K562 (cell line): ENCODE measurements at regions not wholly inside any gene's neighbourhood (a gene's known extent, or its start where the extent isn't known, plus 50 kb on each side); places are given as distances from the start of the nearest gene placed in this dataset.

Source experiments
- ATAC-seq: fragments of 200-7000 bp; cut with Tn5 transposase; 3 replicates; pipeline ENCODE4 v1.9.1; 2020; ENCODE audit warnings: moderate library complexity
- BruUV-seq: library from RNA; stranded (reverse); fragments of 400-500 nt; replicated peaks from 2 replicates; lab custom pipeline; 2021; lab: Mats Ljungman, UMichigan
- CTCF ChIA-PET: fragments of 300-600 bp; formaldehyde crosslinking; extraction: SDS; loops from one replicate; lab custom pipeline; 2021; ENCODE audit warnings: low intra/inter-chr PET ratio; lab: Yijun Ruan, JAX
- POLR2A ChIA-PET: fragments of 300-600, 350-650 bp; sonication (Branson Sonifier 250); formaldehyde crosslinking; extraction: SDS; loops from one replicate; lab custom pipeline; 2021; ENCODE audit warnings: antibody characterized with exemption, inconsistent platforms; lab: Yijun Ruan, JAX
- DNase-seq, 4 experiments: peaks; one replicate each; pipeline versions ENCODE4 v3.0.0 to v3.0.0-alpha.2; 2011 to 2018; ENCODE audit warnings: low spot score in 3 of 4, mixed read lengths in 3 of 4; ENCODE audit errors: extremely low read depth in 1 of 4
- FAIRE-seq: peaks from 2 replicates; lab custom pipeline; 2011; peaks lifted over from hg19 to GRCh38; lab: Jason Lieb, UNC
- H2AFZ ChIP-seq: 2 replicates; pipeline ENCODE4 v1.6.0; 2011; ENCODE audit warnings: low read depth, low read length, control low read depth, inconsistent platforms
- H3K27ac ChIP-seq: fragments of 200-600 bp; 3 replicates; pipeline ENCODE4 v1.8.0; 2011; ENCODE audit warnings: low read depth, mild to moderate bottlenecking, control low read depth, inconsistent platforms, low read length, moderate library complexity, mixed read lengths; ENCODE audit errors: extremely low read depth
- H3K27me3 ChIP-seq, 2 experiments: fragments of 300-600 bp in 1 of 2; 2 replicates in 1 of 2; 3 replicates in 1 of 2; pipeline versions ENCODE4 v1.6.0 to v1.8.0; 2011; ENCODE audit warnings: inconsistent platforms in 2 of 2, low read length in 2 of 2, mild to moderate bottlenecking in 1 of 2, mixed read lengths in 1 of 2, moderate library complexity in 1 of 2; ENCODE audit not compliant: control insufficient read depth in 2 of 2, insufficient read depth in 2 of 2
- H3K36me3 ChIP-seq: fragments of 300-600 bp; 3 replicates; pipeline ENCODE4 v1.8.0; 2011; ENCODE audit warnings: mild to moderate bottlenecking, low read length, inconsistent platforms; ENCODE audit not compliant: control insufficient read depth, insufficient read depth
- H3K4me1 ChIP-seq, 2 experiments: fragments of 200-600 bp in 1 of 2; replicated peaks in 1 of 2; 2 replicates in 1 of 2; 3 replicates in 1 of 2; pipeline versions ENCODE4 v1.5.1 to v1.8.0; 2011; ENCODE audit warnings: inconsistent platforms in 2 of 2, low read length in 2 of 2, mild to moderate bottlenecking in 1 of 2, mixed read lengths in 1 of 2, moderate library complexity in 1 of 2; ENCODE audit not compliant: control insufficient read depth in 2 of 2, insufficient read depth in 2 of 2
- H3K4me2 ChIP-seq: 2 replicates; pipeline ENCODE4 v1.6.1; 2011; ENCODE audit warnings: low read length, control low read depth, inconsistent platforms, mixed read lengths; ENCODE audit not compliant: insufficient read depth
- H3K4me3 ChIP-seq: fragments of 200-600 bp; sonication (generic), shearing (Covaris generic); 2 replicates; pipeline ENCODE4 v1.5.1; 2016; ENCODE audit warnings: control low read depth, inconsistent platforms
- H3K79me2 ChIP-seq: fragments of 200-600 bp; 3 replicates; pipeline ENCODE4 v1.8.0; 2011; ENCODE audit warnings: low read length, inconsistent platforms; ENCODE audit not compliant: control insufficient read depth, insufficient read depth
- H3K9ac ChIP-seq, 2 experiments: 2 replicates each; pipeline versions ENCODE4 v1.6.0 to v1.6.1; 2011; ENCODE audit warnings: low read depth in 2 of 2, low read length in 2 of 2, control low read depth in 1 of 2, inconsistent platforms in 1 of 2, mild to moderate bottlenecking in 1 of 2, mixed read lengths in 1 of 2; ENCODE audit not compliant: insufficient read depth in 1 of 2
- H3K9me1 ChIP-seq: one replicate; pipeline ENCODE4 v1.6.0; 2011; ENCODE audit warnings: inconsistent platforms, mild to moderate bottlenecking, low read length, moderate library complexity; ENCODE audit not compliant: control insufficient read depth, insufficient read depth
- H3K9me3 ChIP-seq: replicated peaks from 2 replicates; pipeline ENCODE4 v1.5.1; 2011; ENCODE audit warnings: low read depth, low read length, inconsistent platforms; ENCODE audit not compliant: control insufficient read depth, insufficient read depth
- H4K20me1 ChIP-seq: replicated peaks from 2 replicates; pipeline ENCODE4 v1.6.1; 2011; ENCODE audit warnings: low read length, inconsistent platforms, mixed read lengths; ENCODE audit not compliant: control insufficient read depth, insufficient read depth
- CHCHD3 ChIP-seq: fragments of 250-450 bp; sonication (Bioruptor Pico); IDR thresholded peaks from 2 replicates; pipeline ENCODE4 v2.1.2; 2022; ENCODE audit warnings: mild to moderate bottlenecking
- FIP1L1 ChIP-seq: fragments of 200-400 bp; formaldehyde crosslinking; IDR thresholded peaks from 2 replicates; pipeline ENCODE4 v1.6.1; 2018; ENCODE audit warnings: mild to moderate bottlenecking, low read depth, low read length; ENCODE audit not compliant: poor library complexity, severe bottlenecking
- HNRNPL ChIP-seq: fragments of 200-400 bp; formaldehyde crosslinking; IDR thresholded peaks from 2 replicates; pipeline ENCODE4 v1.6.1; 2017; ENCODE audit warnings: low read depth, mild to moderate bottlenecking, low read length
- HSF4 ChIP-seq: fragments of 250-450 bp; sonication (Bioruptor Pico); IDR thresholded peaks from 2 replicates; pipeline ENCODE4 v2.1.2; 2022; ENCODE audit warnings: mild to moderate bottlenecking, moderate library complexity, borderline replicate concordance
- NEUROD1 ChIP-seq: fragments of 150-350 bp; IDR thresholded peaks from 2 replicates; pipeline ENCODE4 v1.6.1; 2014; ENCODE audit warnings: borderline replicate concordance, low read length, low read depth; ENCODE audit not compliant: partially characterized antibody
- SRSF9 ChIP-seq: fragments of 200-400 bp; formaldehyde crosslinking; IDR thresholded peaks from 2 replicates; pipeline ENCODE4 v1.6.1; 2017; ENCODE audit warnings: low read depth, low read length, borderline replicate concordance
- WGBS: fragments of 100-300 bp; shearing (Covaris generic); methylation state at CpG from one replicate; pipeline ENCODE4 v1.1.6; 2016; ENCODE audit warnings: low coverage, mixed read lengths; ENCODE audit not compliant: insufficient coverage; ENCODE audit errors: missing lambda C conversion rate; 5-methylcytosine and 5-hydroxymethylcytosine counted together
- in situ Hi-C: fragments of 300-500 bp; cut with MboI; formaldehyde crosslinking; loops from 4 replicates; pipeline ENCODE4 v1.15.0; 2018; ENCODE audit warnings: inconsistent platforms, mixed read lengths
- intact Hi-C: fragments of 100-400 bp; cut with micrococcal nuclease; formaldehyde crosslinking; loops from 2 replicates; pipeline ENCODE4 v1.14.2; 2022
- TF ChIP-seq, protein P1 (sequence below): fragments of 250-450 bp; sonication (Bioruptor Pico); IDR thresholded peaks from 2 replicates; pipeline ENCODE4 v1.4.0; 2020
- TF ChIP-seq, protein P2 (sequence below): fragments of 450-650 bp; IDR thresholded peaks from 2 replicates; pipeline ENCODE4 v1.6.1; 2017; ENCODE audit warnings: mild to moderate bottlenecking, moderate library complexity

DNA sequence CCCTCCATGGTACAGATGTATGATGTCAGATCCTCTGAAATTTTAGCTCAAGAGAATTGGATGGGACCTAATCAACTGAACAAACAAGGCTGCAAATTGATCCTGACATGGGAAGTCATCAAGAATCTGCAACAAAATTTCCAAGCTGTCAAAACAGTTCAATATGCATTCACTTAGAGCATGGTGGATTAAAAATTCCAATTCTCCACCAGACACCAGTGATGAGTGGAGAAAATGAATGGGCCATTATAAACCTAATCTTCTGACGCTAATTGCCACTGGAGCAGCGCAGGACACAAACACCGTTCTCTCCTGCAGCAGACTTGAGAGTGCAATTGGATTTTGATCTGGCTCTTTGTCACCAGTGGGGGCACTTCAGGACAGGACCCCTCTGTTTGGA lies 94.2 kb downstream of the MINAR1 start (continued):
- TF ChIP-seq, protein P1, sequence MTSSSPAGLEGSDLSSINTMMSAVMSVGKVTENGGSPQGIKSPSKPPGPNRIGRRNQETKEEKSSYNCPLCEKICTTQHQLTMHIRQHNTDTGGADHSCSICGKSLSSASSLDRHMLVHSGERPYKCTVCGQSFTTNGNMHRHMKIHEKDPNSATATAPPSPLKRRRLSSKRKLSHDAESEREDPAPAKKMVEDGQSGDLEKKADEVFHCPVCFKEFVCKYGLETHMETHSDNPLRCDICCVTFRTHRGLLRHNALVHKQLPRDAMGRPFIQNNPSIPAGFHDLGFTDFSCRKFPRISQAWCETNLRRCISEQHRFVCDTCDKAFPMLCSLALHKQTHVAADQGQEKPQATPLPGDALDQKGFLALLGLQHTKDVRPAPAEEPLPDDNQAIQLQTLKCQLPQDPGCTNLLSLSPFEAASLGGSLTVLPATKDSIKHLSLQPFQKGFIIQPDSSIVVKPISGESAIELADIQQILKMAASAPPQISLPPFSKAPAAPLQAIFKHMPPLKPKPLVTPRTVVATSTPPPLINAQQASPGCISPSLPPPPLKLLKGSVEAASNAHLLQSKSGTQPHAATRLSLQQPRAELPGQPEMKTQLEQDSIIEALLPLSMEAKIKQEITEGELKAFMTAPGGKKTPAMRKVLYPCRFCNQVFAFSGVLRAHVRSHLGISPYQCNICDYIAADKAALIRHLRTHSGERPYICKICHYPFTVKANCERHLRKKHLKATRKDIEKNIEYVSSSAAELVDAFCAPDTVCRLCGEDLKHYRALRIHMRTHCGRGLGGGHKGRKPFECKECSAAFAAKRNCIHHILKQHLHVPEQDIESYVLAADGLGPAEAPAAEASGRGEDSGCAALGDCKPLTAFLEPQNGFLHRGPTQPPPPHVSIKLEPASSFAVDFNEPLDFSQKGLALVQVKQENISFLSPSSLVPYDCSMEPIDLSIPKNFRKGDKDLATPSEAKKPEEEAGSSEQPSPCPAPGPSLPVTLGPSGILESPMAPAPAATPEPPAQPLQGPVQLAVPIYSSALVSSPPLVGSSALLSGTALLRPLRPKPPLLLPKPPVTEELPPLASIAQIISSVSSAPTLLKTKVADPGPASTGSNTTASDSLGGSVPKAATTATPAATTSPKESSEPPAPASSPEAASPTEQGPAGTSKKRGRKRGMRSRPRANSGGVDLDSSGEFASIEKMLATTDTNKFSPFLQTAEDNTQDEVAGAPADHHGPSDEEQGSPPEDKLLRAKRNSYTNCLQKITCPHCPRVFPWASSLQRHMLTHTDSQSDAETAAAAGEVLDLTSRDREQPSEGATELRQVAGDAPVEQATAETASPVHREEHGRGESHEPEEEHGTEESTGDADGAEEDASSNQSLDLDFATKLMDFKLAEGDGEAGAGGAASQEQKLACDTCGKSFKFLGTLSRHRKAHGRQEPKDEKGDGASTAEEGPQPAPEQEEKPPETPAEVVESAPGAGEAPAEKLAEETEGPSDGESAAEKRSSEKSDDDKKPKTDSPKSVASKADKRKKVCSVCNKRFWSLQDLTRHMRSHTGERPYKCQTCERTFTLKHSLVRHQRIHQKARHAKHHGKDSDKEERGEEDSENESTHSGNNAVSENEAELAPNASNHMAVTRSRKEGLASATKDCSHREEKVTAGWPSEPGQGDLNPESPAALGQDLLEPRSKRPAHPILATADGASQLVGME = no peak
- no peak for TF ChIP-seq SRSF9
- TF ChIP-seq CHCHD3 (CRISPR knock-in tag) = no peak

DNA sequence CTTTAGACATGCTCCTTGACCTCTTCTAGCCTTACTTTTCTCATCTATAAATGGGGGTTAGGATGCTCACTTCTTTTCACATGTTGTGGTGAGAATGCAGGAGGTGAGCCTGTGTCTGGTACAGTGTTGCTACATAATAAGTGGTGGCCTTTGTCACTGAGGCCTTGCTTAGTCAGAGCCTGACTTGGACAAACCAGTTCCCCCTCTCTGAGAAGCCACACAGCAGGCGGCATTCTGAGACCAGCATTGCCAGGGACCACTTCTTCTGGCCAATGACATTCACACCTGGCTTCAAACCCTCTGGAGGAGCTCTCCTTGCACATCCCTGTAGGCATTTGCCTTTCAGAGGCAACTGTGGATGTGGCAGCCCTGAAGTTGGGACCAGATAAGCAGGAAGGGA lies 95.7 kb downstream of the MINAR1 start:
- no TSS peak for BruUV-seq
- in situ Hi-C loops (no loop called here), intact Hi-C loops (no loop called here)
- Histone ChIP-seq H3K4me3 (no peak overlapping the region), H3K9me3 (no peaks in the 10 kb centered on the region), H2AFZ (no peak overlapping the region), H3K4me2 (no peak overlapping the region), H4K20me1 (no peaks in the 10 kb centered on the region), H3K9ac (no peak overlapping the region), H3K9me1 (no peaks in the 10 kb centered on the region), H3K4me1 (no peaks in the 10 kb centered on the region), H3K27me3 (no peaks in the 10 kb centered on the region; a peak in 1 of 5 replicates), H3K36me3 (no peaks in the 10 kb centered on the region), H3K79me2 (no peaks in the 10 kb centered on the region), H3K27ac (no peak overlapping the region)
- DNase-seq (no peak), FAIRE-seq (no peak), ATAC-seq (no peak)
- POLR2A ChIA-PET = no interaction called here
- TF ChIP-seq, protein P2, sequence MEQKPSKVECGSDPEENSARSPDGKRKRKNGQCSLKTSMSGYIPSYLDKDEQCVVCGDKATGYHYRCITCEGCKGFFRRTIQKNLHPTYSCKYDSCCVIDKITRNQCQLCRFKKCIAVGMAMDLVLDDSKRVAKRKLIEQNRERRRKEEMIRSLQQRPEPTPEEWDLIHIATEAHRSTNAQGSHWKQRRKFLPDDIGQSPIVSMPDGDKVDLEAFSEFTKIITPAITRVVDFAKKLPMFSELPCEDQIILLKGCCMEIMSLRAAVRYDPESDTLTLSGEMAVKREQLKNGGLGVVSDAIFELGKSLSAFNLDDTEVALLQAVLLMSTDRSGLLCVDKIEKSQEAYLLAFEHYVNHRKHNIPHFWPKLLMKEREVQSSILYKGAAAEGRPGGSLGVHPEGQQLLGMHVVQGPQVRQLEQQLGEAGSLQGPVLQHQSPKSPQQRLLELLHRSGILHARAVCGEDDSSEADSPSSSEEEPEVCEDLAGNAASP = no peak
- TF ChIP-seq HNRNPL = no peak
- no peak for TF ChIP-seq HSF4 (CRISPR knock-in tag)
- TF ChIP-seq NEUROD1 = no peak
- TF ChIP-seq FIP1L1 = no peak
- WGBS = 0% methylated on average over 1 of the region's 1 CpG
- CTCF ChIA-PET = no interaction called here
